ENCODE measurements at regions not wholly inside any gene's neighbourhood (a gene's known extent, or its start where the extent isn't known, plus 50 kb on each side); places are given as distances from the start of the nearest gene placed in this dataset.

GRCh38 chr16:73253922-73254480 lies 206.1 kb upstream of the ZFHX3 start:
- Mint-ChIP-seq H3K36me3 (ENCODE audit: low read depth) (no peaks in the 10 kb centered on the region), H3K4me3 (no peak overlapping the region), H3K9me3 (peaks cover 2% of the 10 kb centered on the region), H3K4me1 (no peaks in the 10 kb centered on the region), H3K27me3 (ENCODE audit: low read depth) (no peaks in the 10 kb centered on the region), H3K27ac (no peak overlapping the region)
- TF ChIP-seq CTCF (IDR thresholded peaks at IDR 0.05; ENCODE audit: unreplicated experiment in 3 of 3), result no peak

GRCh38 chr16:73252446-73252845 lies 204.5 kb upstream of the ZFHX3 start:
- TF ChIP-seq CTCF (IDR thresholded peaks at IDR 0.05; ENCODE audit: unreplicated experiment in 3 of 3), result no peak
- no peaks in the 10 kb centered on the region for H3K4me1 Mint-ChIP-seq
- peaks cover 2% of the 10 kb centered on the region for H3K9me3 Mint-ChIP-seq
- H3K4me3 Mint-ChIP-seq, result no peak overlapping the region
- no peak overlapping the region for H3K27ac Mint-ChIP-seq
- H3K36me3 Mint-ChIP-seq (ENCODE audit: low read depth), result no peaks in the 10 kb centered on the region
- H3K27me3 Mint-ChIP-seq (ENCODE audit: low read depth), result no peaks in the 10 kb centered on the region

- no peak overlapping the region for H3K27ac Mint-ChIP-seq
- no peaks in the 10 kb centered on the region for H3K27me3 Mint-ChIP-seq (ENCODE audit: low read depth)
- peaks cover 2% of the 10 kb centered on the region for H3K9me3 Mint-ChIP-seq
These were observed 203.7 kb upstream of the ZFHX3 start for GRCh38 chr16:73251608-73252007.

GRCh38 chr16:73248316-73248715 lies 200.4 kb upstream of the ZFHX3 start:
- TF ChIP-seq CTCF (IDR thresholded peaks at IDR 0.05; ENCODE audit: unreplicated experiment in 3 of 3), result no peak
- H3K4me1 Mint-ChIP-seq, result no peaks in the 10 kb centered on the region
- no peak overlapping the region for H3K4me3 Mint-ChIP-seq
- peaks cover 2% of the 10 kb centered on the region for H3K9me3 Mint-ChIP-seq
- H3K27me3 Mint-ChIP-seq (ENCODE audit: low read depth), result no peaks in the 10 kb centered on the region
- H3K36me3 Mint-ChIP-seq (ENCODE audit: low read depth), result no peaks in the 10 kb centered on the region
- no peak overlapping the region for H3K27ac Mint-ChIP-seq

More at GRCh38 chr16:73251608-73252007, 203.7 kb upstream of the ZFHX3 start:
- Mint-ChIP-seq H3K4me1 (no peaks in the 10 kb centered on the region), H3K4me3 (no peak overlapping the region), H3K36me3 (ENCODE audit: low read depth) (no peaks in the 10 kb centered on the region)
- TF ChIP-seq CTCF (IDR thresholded peaks at IDR 0.05; ENCODE audit: unreplicated experiment in 3 of 3), result no peak

- Mint-ChIP-seq H3K4me3 (no peak overlapping the region), H3K36me3 (ENCODE audit: low read depth) (no peaks in the 10 kb centered on the region), H3K9me3 (no peaks in the 10 kb centered on the region), H3K4me1 (no peaks in the 10 kb centered on the region), H3K27me3 (ENCODE audit: low read depth) (no peaks in the 10 kb centered on the region), H3K27ac (no peak overlapping the region)
- TF ChIP-seq CTCF (IDR thresholded peaks at IDR 0.05; ENCODE audit: unreplicated experiment in 3 of 3), result no peak
These were observed 193.0 kb upstream of the ZFHX3 start for GRCh38 chr16:73240920-73241319.

- TF ChIP-seq CTCF (IDR thresholded peaks at IDR 0.05; ENCODE audit: unreplicated experiment in 3 of 3), result no peak
- Mint-ChIP-seq H3K27ac (no peak overlapping the region), H3K36me3 (ENCODE audit: low read depth) (no peaks in the 10 kb centered on the region), H3K4me1 (peaks cover 19% of the 10 kb centered on the region), H3K27me3 (ENCODE audit: low read depth) (peaks cover 11% of the 10 kb centered on the region), H3K4me3 (no peak overlapping the region), H3K9me3 (no peaks in the 10 kb centered on the region)
These were observed 189.7 kb upstream of the ZFHX3 start for GRCh38 chr16:73237601-73238000.

All from nephron (organoid).